Keratinocyte (primary cell): ENCODE measurements at regions not wholly inside any gene's neighbourhood (a gene's known extent, or its start where the extent isn't known, plus 50 kb on each side); places are given as distances from the start of the nearest gene placed in this dataset.

Experiments used
- DNase-seq: peaks from one replicate; pipeline ENCODE4 v3.0.0-alpha.2; 2011; ENCODE audit warnings: low read depth, missing footprints, low spot score
- FAIRE-seq: peaks from 2 replicates; lab custom pipeline; 2011; peaks lifted over from hg19 to GRCh38; lab: Jason Lieb, UNC
- H2AFZ ChIP-seq: 2 replicates; pipeline ENCODE4 v1.6.0; 2012; ENCODE audit warnings: low read length, control low read depth, inconsistent platforms; ENCODE audit not compliant: control insufficient read depth
- H3K27ac ChIP-seq: 2 replicates; pipeline ENCODE4 v1.5.1; 2011; ENCODE audit warnings: low read length; ENCODE audit not compliant: control insufficient read depth, insufficient read depth
- H3K27me3 ChIP-seq: 3 replicates; pipeline ENCODE4 v1.6.0; 2011; ENCODE audit warnings: low read length; ENCODE audit not compliant: control insufficient read depth, insufficient read depth; ENCODE audit errors: extremely low read depth
- H3K36me3 ChIP-seq, 2 experiments: 2 replicates in 1 of 2; 3 replicates in 1 of 2; pipeline ENCODE4 v1.5.1; 2011; ENCODE audit warnings: low read length in 2 of 2, mild to moderate bottlenecking in 1 of 2; ENCODE audit not compliant: control insufficient read depth in 2 of 2, insufficient read depth in 2 of 2; ENCODE audit errors: extremely low read depth in 1 of 2
- H3K4me1 ChIP-seq: 3 replicates; pipeline ENCODE4 v1.5.1; 2011; ENCODE audit warnings: low read length; ENCODE audit not compliant: control insufficient read depth, insufficient read depth; ENCODE audit errors: extremely low read depth
- H3K4me2 ChIP-seq: 3 replicates; pipeline ENCODE4 v1.6.0; 2011; ENCODE audit warnings: low read depth, low read length; ENCODE audit not compliant: control insufficient read depth, insufficient read depth; ENCODE audit errors: extremely low read depth
- H3K4me3 ChIP-seq, 3 experiments: fragments of 200-600 bp in 1 of 3; sonication (generic) in 1 of 3; 2 replicates in 2 of 3; 3 replicates in 1 of 3; pipeline ENCODE4 v1.5.1; 2011 to 2016; ENCODE audit warnings: low read length in 3 of 3, mild to moderate bottlenecking in 3 of 3, control low read depth in 2 of 3, inconsistent platforms in 1 of 3, low read depth in 1 of 3, mixed read lengths in 1 of 3, mixed run types in 1 of 3, moderate library complexity in 1 of 3; ENCODE audit not compliant: control insufficient read depth in 2 of 3, insufficient read depth in 2 of 3; ENCODE audit errors: extremely low read depth in 1 of 3
- H3K79me2 ChIP-seq: 2 replicates; pipeline ENCODE4 v1.6.0; 2012; ENCODE audit warnings: low read length; ENCODE audit not compliant: control insufficient read depth, insufficient read depth
- H3K9ac ChIP-seq: 3 replicates; pipeline ENCODE4 v1.6.0; 2011; ENCODE audit warnings: low read length; ENCODE audit not compliant: control insufficient read depth, insufficient read depth; ENCODE audit errors: extremely low read depth
- H3K9me1 ChIP-seq: 3 replicates; pipeline ENCODE4 v1.6.0; 2011; ENCODE audit warnings: low read length; ENCODE audit not compliant: control insufficient read depth, insufficient read depth; ENCODE audit errors: extremely low read depth
- H3K9me3 ChIP-seq: 2 replicates; pipeline ENCODE4 v1.5.1; 2012; ENCODE audit warnings: low read depth, low read length; ENCODE audit not compliant: control insufficient read depth
- H4K20me1 ChIP-seq: 3 replicates; pipeline ENCODE4 v1.6.0; 2011; ENCODE audit warnings: low read length; ENCODE audit not compliant: control insufficient read depth, insufficient read depth; ENCODE audit errors: extremely low read depth
- CTCF ChIP-seq, 3 experiments: IDR thresholded peaks in 1 of 3; conservative IDR thresholded peaks in 1 of 3; optimal IDR thresholded peaks in 1 of 3; 2 replicates in 2 of 3; 3 replicates in 1 of 3; pipeline versions ENCODE3 to v1.5.1; 2011; ENCODE audit warnings: low read length in 3 of 3, mild to moderate bottlenecking in 3 of 3, moderate library complexity in 2 of 3, control low read depth in 1 of 3, inconsistent platforms in 1 of 3; ENCODE audit not compliant: insufficient read depth in 2 of 3; ENCODE audit errors: extremely low read depth in 1 of 3
- EZH2 ChIP-seq: IDR thresholded peaks from one replicate; pipeline ENCODE4 v1.6.1; 2012; ENCODE audit warnings: inconsistent platforms, mild to moderate bottlenecking, low read length, moderate library complexity
- dilution Hi-C: fragments of 300-500 bp; cut with MboI; formaldehyde crosslinking; loops from one replicate; pipeline ENCODE4 v1.7.0; 2020; ENCODE audit warnings: low sequenced_read_pairs; ENCODE audit not compliant: extremely low pct_ligation_motif_present

GRCh38 chr10:131803860-131804425 lies 96.9 kb upstream of the PPP2R2D start:
- H3K4me3 ChIP-seq = no peak overlapping the region
- no peaks in the 10 kb centered on the region for H3K36me3 ChIP-seq
- no peak for DNase-seq
- no peaks in the 10 kb centered on the region for H3K9me1 ChIP-seq
- no peak for FAIRE-seq
- H2AFZ ChIP-seq = no peak overlapping the region
- H3K27ac ChIP-seq = no peak overlapping the region
- TF ChIP-seq EZH2 (no peak), CTCF (optimal IDR thresholded peaks at IDR 0.05 in 1 of 3, IDR thresholded peaks at IDR 0.05 in 1 of 3, conservative IDR thresholded peaks at IDR 0.05 in 1 of 3; ENCODE audit: extremely low read depth in 1 of 3, insufficient read depth in 2 of 3, low read length in 3 of 3) (no peak)
- no peak overlapping the region for H3K4me2 ChIP-seq
- H3K9ac ChIP-seq = no peak overlapping the region
- no peaks in the 10 kb centered on the region for H3K4me1 ChIP-seq
- no peaks in the 10 kb centered on the region for H3K9me3 ChIP-seq
- H4K20me1 ChIP-seq = no peaks in the 10 kb centered on the region
- dilution Hi-C loops = no loop called here
- H3K27me3 ChIP-seq = no peaks in the 10 kb centered on the region
- H3K79me2 ChIP-seq = no peaks in the 10 kb centered on the region

GRCh38 chr10:131804551-131805295 lies 96.1 kb upstream of the PPP2R2D start:
- no peak for TF ChIP-seq CTCF (optimal IDR thresholded peaks at IDR 0.05 in 1 of 3, IDR thresholded peaks at IDR 0.05 in 1 of 3, conservative IDR thresholded peaks at IDR 0.05 in 1 of 3; ENCODE audit: extremely low read depth in 1 of 3, insufficient read depth in 2 of 3, low read length in 3 of 3)
- TF ChIP-seq EZH2 = no peak
- DNase-seq = no peak
- dilution Hi-C loops = no loop called here

More at GRCh38 chr10:131804551-131805295, 96.1 kb upstream of the PPP2R2D start:
- Histone ChIP-seq H3K4me3 (no peak overlapping the region), H3K9me3 (no peaks in the 10 kb centered on the region), H3K9me1 (no peaks in the 10 kb centered on the region), H3K9ac (no peak overlapping the region), H3K27ac (no peak overlapping the region), H2AFZ (no peak overlapping the region), H4K20me1 (no peaks in the 10 kb centered on the region), H3K36me3 (no peaks in the 10 kb centered on the region), H3K27me3 (no peaks in the 10 kb centered on the region), H3K79me2 (no peaks in the 10 kb centered on the region), H3K4me1 (no peaks in the 10 kb centered on the region), H3K4me2 (no peak overlapping the region)
- FAIRE-seq = no peak
